NCI-H2029 treated with DMSO at 0.1 percent for 48 hours (cell line): ENCODE measurements at regions not wholly inside any gene's neighbourhood (a gene's known extent, or its start where the extent isn't known, plus 50 kb on each side); places are given as distances from the start of the nearest gene placed in this dataset.
"Not testable (repeated sequence)": the region's sequence is repeated elsewhere in the genome, so short reads cannot be mapped to it uniquely, and the experiment has no call there.

Source experiments
- DNase-seq: peaks from one replicate; lab custom pipeline; 2025; lab: John Stamatoyannopoulos, UW

- DNase-seq, result no peak
These were observed 86.8 kb downstream of the RFLNA start for GRCh38 chr12:124381456-124382296.

GRCh38 chr12:124380796-124381455 lies 86.0 kb downstream of the RFLNA start:
- no peak for DNase-seq

GRCh38 chr12:124379938-124380754 lies 85.3 kb downstream of the RFLNA start:
- no peak for DNase-seq

GRCh38 chr12:124379379-124379937 lies 84.6 kb downstream of the RFLNA start:
- no peak for DNase-seq

GRCh38 chr12:124378926-124379325 lies 84.0 kb downstream of the RFLNA start:
- DNase-seq, result no peak

- no peak for DNase-seq
These were observed 83.2 kb downstream of the RFLNA start for GRCh38 chr12:124377981-124378509.

- DNase-seq, result no peak
These were observed 81.5 kb downstream of the RFLNA start for GRCh38 chr12:124376435-124376834.

- DNase-seq, result no peak
These were observed 80.9 kb downstream of the RFLNA start for GRCh38 chr12:124375789-124376175.

- DNase-seq, result no peak
These were observed 80.4 kb downstream of the RFLNA start for GRCh38 chr12:124375141-124375788.

GRCh38 chr12:124374567-124374966 lies 79.7 kb downstream of the RFLNA start:
- no peak for DNase-seq

GRCh38 chr12:124374147-124374546 lies 79.3 kb downstream of the RFLNA start:
- DNase-seq, result no peak

- DNase-seq, result not testable (repeated sequence)
These were observed 78.8 kb downstream of the RFLNA start for GRCh38 chr12:124373701-124374100.

- no peak for DNase-seq
These were observed 77.9 kb downstream of the RFLNA start for GRCh38 chr12:124372831-124373230.

- DNase-seq, result no peak
These were observed 77.2 kb downstream of the RFLNA start for GRCh38 chr12:124371970-124372555.

GRCh38 chr12:124371366-124371765 lies 76.5 kb downstream of the RFLNA start:
- no peak for DNase-seq

- DNase-seq, result no peak
These were observed 76.0 kb downstream of the RFLNA start for GRCh38 chr12:124370851-124371250.

- no peak for DNase-seq
These were observed 75.5 kb downstream of the RFLNA start for GRCh38 chr12:124370384-124370783.

- no peak for DNase-seq
These were observed 75.0 kb downstream of the RFLNA start for GRCh38 chr12:124369827-124370378.

- DNase-seq, result no peak
These were observed 74.3 kb downstream of the RFLNA start for GRCh38 chr12:124369055-124369826.

- DNase-seq, result no peak
These were observed 73.6 kb downstream of the RFLNA start for GRCh38 chr12:124368421-124369032.
